Panc1 (cell line): ENCODE measurements at regions not wholly inside any gene's neighbourhood (a gene's known extent, or its start where the extent isn't known, plus 50 kb on each side); places are given as distances from the start of the nearest gene placed in this dataset.
"Not testable (repeated sequence)": the region's sequence is repeated elsewhere in the genome, so short reads cannot be mapped to it uniquely, and the experiment has no call there.

Experiments used
- ATAC-seq: fragments of 200-7000 bp; cut with Tn5 transposase; 2 replicates; pipeline ENCODE4 v1.9.1; 2020; ENCODE audit warnings: mild to moderate bottlenecking, moderate library complexity
- BruUV-seq: library from RNA; stranded (reverse); fragments of 400-500 nt; replicated peaks from 2 replicates; lab custom pipeline; 2021; lab: Mats Ljungman, UMichigan
- CTCF ChIA-PET: fragments of 300-600 bp; sonication (Branson Sonifier 250); formaldehyde crosslinking; loops from one replicate; lab custom pipeline; 2022; ENCODE audit warnings: antibody characterized with exemption; lab: Charles Lee
- POLR2A ChIA-PET: fragments of 300-600 bp; sonication (Branson Sonifier 250); formaldehyde crosslinking; loops from one replicate; lab custom pipeline; 2022; ENCODE audit warnings: antibody characterized with exemption; lab: Charles Lee
- DNase-seq: peaks from one replicate; pipeline ENCODE4 v3.0.0-alpha.2; 2010; ENCODE audit warnings: low read depth, low spot score
- H3K27ac ChIP-seq: 2 replicates; pipeline ENCODE4 v1.5.1; 2011; ENCODE audit warnings: mild to moderate bottlenecking, low read length, inconsistent platforms
- H3K27me3 ChIP-seq: fragments of 200-500 bp; sonication (Bioruptor generic); 2 replicates; pipeline ENCODE4 v1.6.0; 2014; ENCODE audit warnings: low read length, inconsistent platforms; ENCODE audit not compliant: control insufficient read depth, insufficient read depth
- H3K36me3 ChIP-seq: fragments of 200-500 bp; sonication (Bioruptor generic); 2 replicates; pipeline ENCODE4 v1.5.1; 2014; ENCODE audit warnings: inconsistent platforms, mild to moderate bottlenecking, low read length, moderate library complexity; ENCODE audit not compliant: control insufficient read depth, insufficient read depth
- H3K4me1 ChIP-seq: 2 replicates; pipeline ENCODE4 v1.5.1; 2011; ENCODE audit warnings: inconsistent platforms, mild to moderate bottlenecking, low read length, moderate library complexity; ENCODE audit not compliant: control insufficient read depth, insufficient read depth
- H3K4me3 ChIP-seq, 2 experiments: 2 replicates each; pipeline ENCODE4 v1.5.1; 2011 to 2012; ENCODE audit warnings: low read depth in 2 of 2, low read length in 2 of 2, mild to moderate bottlenecking in 2 of 2, inconsistent platforms in 1 of 2, moderate library complexity in 1 of 2
- H3K9me3 ChIP-seq: fragments of 200-500 bp; sonication (Bioruptor generic); 2 replicates; pipeline ENCODE4 v1.5.1; 2014; ENCODE audit warnings: low read depth, mild to moderate bottlenecking, inconsistent platforms, low read length, moderate library complexity; ENCODE audit not compliant: control insufficient read depth, insufficient read depth
- POLR2AphosphoS5 ChIP-seq: IDR thresholded peaks from 2 replicates; pipeline ENCODE4 v1.6.1; 2012; ENCODE audit warnings: mild to moderate bottlenecking, low read depth, low read length, moderate library complexity
- SIN3A ChIP-seq: IDR thresholded peaks from 2 replicates; pipeline ENCODE4 v1.6.1; 2012; ENCODE audit warnings: low read depth, mild to moderate bottlenecking, low read length, moderate library complexity, borderline replicate concordance; ENCODE audit not compliant: insufficient read depth
- TCF7L2 ChIP-seq: IDR thresholded peaks from 2 replicates; pipeline ENCODE4 v1.6.1; 2011; ENCODE audit warnings: mild to moderate bottlenecking, low read depth, low read length, inconsistent platforms
- in situ Hi-C: cut with HindIII; loops from 2 replicates; pipeline ENCODE4 v1.10.0; 2016; ENCODE audit warnings: low sequenced_read_pairs, low pct_unique_long_range_greater_than_20kb
- intact Hi-C: fragments of 100-400 bp; cut with micrococcal nuclease; formaldehyde crosslinking; loops from one replicate; pipeline ENCODE4 v1.10.0; 2022; ENCODE audit not compliant: unreplicated experiment
- TF ChIP-seq, protein P1 (sequence below), 2 experiments: IDR thresholded peaks; 2 replicates each; pipeline ENCODE4 v1.6.1; 2011 to 2012; ENCODE audit warnings: low read depth in 2 of 2, control low read depth in 1 of 2, low read length in 1 of 2, mild to moderate bottlenecking in 1 of 2, moderate library complexity in 1 of 2; ENCODE audit not compliant: insufficient read depth in 1 of 2
- TF ChIP-seq, protein P2 (sequence below): fragments of 450-650 bp; IDR thresholded peaks from 2 replicates; pipeline ENCODE4 v1.5.1; 2017; ENCODE audit warnings: mild to moderate bottlenecking

DNA sequence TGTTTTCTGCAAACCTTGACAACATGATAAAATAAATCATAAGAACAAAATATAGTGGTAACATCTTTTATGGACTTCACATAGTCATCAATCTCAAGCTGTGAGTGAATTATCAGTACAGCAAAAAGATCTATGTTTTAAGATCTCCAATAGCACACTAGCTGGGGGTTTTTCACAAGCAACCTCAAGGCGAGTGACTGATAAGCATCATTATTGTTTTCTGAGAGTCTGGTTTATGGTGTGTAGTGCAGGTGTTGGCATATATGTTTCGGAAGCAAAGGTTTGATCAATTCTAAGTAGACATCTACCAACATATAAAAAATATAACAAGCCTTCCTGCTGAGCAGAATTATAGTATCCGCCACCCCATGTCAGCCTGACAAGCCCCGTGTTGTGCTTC, 403.8 kb upstream of the MGMT start:
- in situ Hi-C loops (no loop called here), intact Hi-C loops (no loop called here)
- Histone ChIP-seq H3K27ac (no peak overlapping the region), H3K9me3 (no peaks in the 10 kb centered on the region), H3K4me1 (no peaks in the 10 kb centered on the region), H3K27me3 (no peaks in the 10 kb centered on the region; the same call in 1 of the 2 replicates), H3K36me3 (no peaks in the 10 kb centered on the region), H3K4me3 (no peak overlapping the region)
- ChIA-PET CTCF (no interaction called here), POLR2A (no interaction called here)
- DNase-seq (no peak), ATAC-seq (no peak)
- BruUV-seq: no TSS peak
- TF ChIP-seq POLR2AphosphoS5 (no peak), SIN3A (no peak), TCF7L2 (no peak)
- TF ChIP-seq, protein P1, sequence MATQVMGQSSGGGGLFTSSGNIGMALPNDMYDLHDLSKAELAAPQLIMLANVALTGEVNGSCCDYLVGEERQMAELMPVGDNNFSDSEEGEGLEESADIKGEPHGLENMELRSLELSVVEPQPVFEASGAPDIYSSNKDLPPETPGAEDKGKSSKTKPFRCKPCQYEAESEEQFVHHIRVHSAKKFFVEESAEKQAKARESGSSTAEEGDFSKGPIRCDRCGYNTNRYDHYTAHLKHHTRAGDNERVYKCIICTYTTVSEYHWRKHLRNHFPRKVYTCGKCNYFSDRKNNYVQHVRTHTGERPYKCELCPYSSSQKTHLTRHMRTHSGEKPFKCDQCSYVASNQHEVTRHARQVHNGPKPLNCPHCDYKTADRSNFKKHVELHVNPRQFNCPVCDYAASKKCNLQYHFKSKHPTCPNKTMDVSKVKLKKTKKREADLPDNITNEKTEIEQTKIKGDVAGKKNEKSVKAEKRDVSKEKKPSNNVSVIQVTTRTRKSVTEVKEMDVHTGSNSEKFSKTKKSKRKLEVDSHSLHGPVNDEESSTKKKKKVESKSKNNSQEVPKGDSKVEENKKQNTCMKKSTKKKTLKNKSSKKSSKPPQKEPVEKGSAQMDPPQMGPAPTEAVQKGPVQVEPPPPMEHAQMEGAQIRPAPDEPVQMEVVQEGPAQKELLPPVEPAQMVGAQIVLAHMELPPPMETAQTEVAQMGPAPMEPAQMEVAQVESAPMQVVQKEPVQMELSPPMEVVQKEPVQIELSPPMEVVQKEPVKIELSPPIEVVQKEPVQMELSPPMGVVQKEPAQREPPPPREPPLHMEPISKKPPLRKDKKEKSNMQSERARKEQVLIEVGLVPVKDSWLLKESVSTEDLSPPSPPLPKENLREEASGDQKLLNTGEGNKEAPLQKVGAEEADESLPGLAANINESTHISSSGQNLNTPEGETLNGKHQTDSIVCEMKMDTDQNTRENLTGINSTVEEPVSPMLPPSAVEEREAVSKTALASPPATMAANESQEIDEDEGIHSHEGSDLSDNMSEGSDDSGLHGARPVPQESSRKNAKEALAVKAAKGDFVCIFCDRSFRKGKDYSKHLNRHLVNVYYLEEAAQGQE (IDR thresholded peaks at IDR 0.05; ENCODE audit: insufficient read depth in 1 of 2, low read depth in 2 of 2, low read length in 1 of 2): no peak
- TF ChIP-seq, protein P2, sequence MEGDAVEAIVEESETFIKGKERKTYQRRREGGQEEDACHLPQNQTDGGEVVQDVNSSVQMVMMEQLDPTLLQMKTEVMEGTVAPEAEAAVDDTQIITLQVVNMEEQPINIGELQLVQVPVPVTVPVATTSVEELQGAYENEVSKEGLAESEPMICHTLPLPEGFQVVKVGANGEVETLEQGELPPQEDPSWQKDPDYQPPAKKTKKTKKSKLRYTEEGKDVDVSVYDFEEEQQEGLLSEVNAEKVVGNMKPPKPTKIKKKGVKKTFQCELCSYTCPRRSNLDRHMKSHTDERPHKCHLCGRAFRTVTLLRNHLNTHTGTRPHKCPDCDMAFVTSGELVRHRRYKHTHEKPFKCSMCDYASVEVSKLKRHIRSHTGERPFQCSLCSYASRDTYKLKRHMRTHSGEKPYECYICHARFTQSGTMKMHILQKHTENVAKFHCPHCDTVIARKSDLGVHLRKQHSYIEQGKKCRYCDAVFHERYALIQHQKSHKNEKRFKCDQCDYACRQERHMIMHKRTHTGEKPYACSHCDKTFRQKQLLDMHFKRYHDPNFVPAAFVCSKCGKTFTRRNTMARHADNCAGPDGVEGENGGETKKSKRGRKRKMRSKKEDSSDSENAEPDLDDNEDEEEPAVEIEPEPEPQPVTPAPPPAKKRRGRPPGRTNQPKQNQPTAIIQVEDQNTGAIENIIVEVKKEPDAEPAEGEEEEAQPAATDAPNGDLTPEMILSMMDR: no peak

DNA sequence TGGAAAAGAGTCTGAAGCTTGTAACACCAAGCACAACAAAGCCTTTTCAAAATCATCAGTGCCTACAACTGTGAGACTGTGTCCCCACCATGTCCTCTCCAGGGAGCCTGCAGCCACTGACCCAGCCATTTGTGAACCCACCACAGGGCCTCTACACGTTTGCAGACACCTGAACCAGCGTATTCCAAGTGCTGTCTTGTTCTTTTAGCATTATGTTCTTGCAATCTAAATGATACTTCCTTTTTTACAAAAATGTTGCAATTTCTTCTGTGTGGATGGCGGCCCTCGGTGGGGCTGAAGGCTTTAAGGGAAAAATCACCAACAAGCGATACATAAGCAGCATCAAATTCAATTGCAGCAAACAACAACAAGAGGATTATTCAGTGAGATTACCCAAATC, 403.2 kb upstream of the MGMT start:
- in situ Hi-C loops: no loop called here
- TF ChIP-seq SIN3A (no peak), POLR2AphosphoS5 (no peak), TCF7L2 (no peak)
- TF ChIP-seq, protein P2: no peak
- TF ChIP-seq, protein P1 (IDR thresholded peaks at IDR 0.05; ENCODE audit: insufficient read depth in 1 of 2, low read depth in 2 of 2, low read length in 1 of 2): no peak
- CTCF ChIA-PET: no interaction called here

DNA sequence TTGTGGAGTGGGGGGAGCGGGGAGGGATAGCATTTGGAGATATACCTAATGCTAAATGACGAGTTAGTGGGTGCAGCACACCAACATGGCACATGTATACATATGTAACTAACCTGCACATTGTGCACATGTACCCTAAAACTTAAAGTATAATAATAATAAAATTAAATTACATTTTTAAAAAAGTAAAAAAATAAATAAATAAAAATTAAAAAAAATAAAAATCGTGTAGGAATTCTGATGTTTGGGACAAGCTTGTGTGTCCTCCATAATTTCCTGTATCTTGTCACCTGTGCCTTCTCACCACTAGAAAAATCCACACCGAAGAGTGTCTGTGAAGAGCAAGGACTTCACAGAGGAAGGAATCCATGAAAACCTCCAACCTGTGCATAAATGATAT, 400.5 kb upstream of the MGMT start:
- H3K27me3 ChIP-seq, DNase-seq, H3K9me3 ChIP-seq, POLR2A ChIA-PET, BruUV-seq, H3K4me1 ChIP-seq, H3K4me3 ChIP-seq, H3K27ac ChIP-seq, in situ Hi-C loops, CTCF ChIA-PET, H3K36me3 ChIP-seq, intact Hi-C loops, ATAC-seq: not testable (repeated sequence)

More for the DNA sequence above, 403.2 kb upstream of the MGMT start:
- DNase-seq (no peak), ATAC-seq (no peak)
- no peak overlapping the region for H3K4me3 ChIP-seq
- intact Hi-C loops: no loop called here
- BruUV-seq: no TSS peak
- H3K27me3 ChIP-seq: no peaks in the 10 kb centered on the region; the same call in 1 of the 2 replicates
- H3K27ac ChIP-seq: no peak overlapping the region
- H3K9me3 ChIP-seq: no peaks in the 10 kb centered on the region
- H3K36me3 ChIP-seq: no peaks in the 10 kb centered on the region
- POLR2A ChIA-PET: no interaction called here
- no peaks in the 10 kb centered on the region for H3K4me1 ChIP-seq

DNA sequence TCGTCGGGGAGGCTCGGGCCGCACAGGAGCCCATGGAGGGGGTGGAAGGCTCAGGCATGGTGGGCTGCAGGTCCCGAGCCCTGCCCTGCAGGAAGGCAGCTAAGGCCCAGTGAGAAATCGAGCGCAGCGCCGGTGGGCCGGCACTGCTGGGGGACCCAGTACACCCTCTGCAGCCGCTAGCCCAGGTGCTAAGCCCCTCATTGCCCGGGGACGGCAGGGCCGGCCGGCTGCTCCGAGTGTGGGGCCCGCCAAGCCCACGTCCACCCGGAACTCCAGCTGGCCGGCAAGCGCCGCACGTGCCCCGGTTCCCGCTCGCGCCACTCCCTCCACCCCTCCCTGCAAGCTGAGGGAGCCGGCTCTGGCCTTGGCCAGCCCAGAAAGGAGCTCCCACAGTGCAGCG, 395.6 kb upstream of the MGMT start:
- POLR2A ChIA-PET, H3K27ac ChIP-seq, H3K36me3 ChIP-seq, H3K9me3 ChIP-seq, H3K4me1 ChIP-seq, in situ Hi-C loops, CTCF ChIA-PET, DNase-seq, BruUV-seq, H3K27me3 ChIP-seq, H3K4me3 ChIP-seq, intact Hi-C loops, ATAC-seq: not testable (repeated sequence)
